ENCODE measurements at regions not wholly inside any gene's neighbourhood (a gene's known extent, or its start where the extent isn't known, plus 50 kb on each side); places are given as distances from the start of the nearest gene placed in this dataset.

- no peak for FAIRE-seq
Observed at GRCh38 chr2:118496870-118497611, 350.4 kb downstream of the EN1 start.

GRCh38 chr2:118496467-118496866 is 351.0 kb downstream of the EN1 start:
- FAIRE-seq = no peak

GRCh38 chr2:118495290-118495689 is 352.2 kb downstream of the EN1 start:
- no peak for FAIRE-seq

- FAIRE-seq = no peak
Observed at GRCh38 chr2:118493213-118493612, 354.2 kb downstream of the EN1 start.

GRCh38 chr2:118492335-118492734 is 355.1 kb downstream of the EN1 start:
- no peak for FAIRE-seq

GRCh38 chr2:118490330-118490729 is 357.1 kb downstream of the EN1 start:
- FAIRE-seq = no peak

- no peak for FAIRE-seq
Observed at GRCh38 chr2:118489712-118490299, 357.6 kb downstream of the EN1 start.

- FAIRE-seq = no peak
Observed at GRCh38 chr2:118481299-118481698, 366.1 kb downstream of the EN1 start.

GRCh38 chr2:118479020-118479419 is 368.4 kb downstream of the EN1 start:
- no peak for FAIRE-seq

GRCh38 chr2:118477111-118477862 is 370.2 kb downstream of the EN1 start:
- no peak for FAIRE-seq

- FAIRE-seq = no peak
Observed at GRCh38 chr2:118475622-118476205, 371.7 kb downstream of the EN1 start.

- FAIRE-seq = no peak
Observed at GRCh38 chr2:118474541-118474920, 372.9 kb downstream of the EN1 start.

- FAIRE-seq = no peak
Observed at GRCh38 chr2:118473846-118474540, 373.5 kb downstream of the EN1 start.

- no peak for FAIRE-seq
Observed at GRCh38 chr2:118473241-118473640, 374.2 kb downstream of the EN1 start.

GRCh38 chr2:118470297-118470696 is 377.2 kb downstream of the EN1 start:
- no peak for FAIRE-seq

- FAIRE-seq = no peak
Observed at GRCh38 chr2:118469103-118469502, 378.3 kb downstream of the EN1 start.

- no peak for FAIRE-seq
Observed at GRCh38 chr2:118464546-118465265, 376.4 kb downstream of the INSIG2 start.

- FAIRE-seq = no peak
Observed at GRCh38 chr2:118464046-118464445, 375.8 kb downstream of the INSIG2 start.

- no peak for FAIRE-seq
Observed at GRCh38 chr2:118460425-118460824, 372.2 kb downstream of the INSIG2 start.

- FAIRE-seq = no peak
Observed at GRCh38 chr2:118459426-118459825, 371.2 kb downstream of the INSIG2 start.

GRCh38 chr2:118457951-118458350 is 369.7 kb downstream of the INSIG2 start:
- no peak for FAIRE-seq

GRCh38 chr2:118449401-118449800 is 361.1 kb downstream of the INSIG2 start:
- no peak for FAIRE-seq

Data from islet of Langerhans (tissue), 1 donor.